ENCODE measurements at regions not wholly inside any gene's neighbourhood (a gene's known extent, or its start where the extent isn't known, plus 50 kb on each side); places are given as distances from the start of the nearest gene placed in this dataset.

GRCh38 chr17:77462090-77462489 lies 321.3 kb downstream of the SEC14L1 start:
- Histone ChIP-seq H3K27ac (ENCODE audit: low read depth in 1 of 2, low read length in 2 of 2) (peak overlapping the region; percentile 83 to 90), H3K4me3 (ENCODE audit: low read length) (peak overlapping the region; percentile 94), H3K27me3 (ENCODE audit: control insufficient read depth in 1 of 2, insufficient read depth in 2 of 2, low read length in 2 of 2) (no peaks in the 10 kb centered on the region), H3K4me1 (ENCODE audit: insufficient read depth, low read length) (peaks cover 100% of the 10 kb centered on the region), H3K36me3 (ENCODE audit: insufficient read depth, low read length) (peaks cover 14% of the 10 kb centered on the region), H3K9me3 (ENCODE audit: control insufficient read depth in 1 of 2, insufficient read depth in 1 of 2, low read length in 2 of 2) (no peaks in the 10 kb centered on the region)
- intact Hi-C loops (cut with DNase I, micrococcal nuclease): no loop called here
- ChIA-PET CTCF (interaction anchor here (1.2 to 2.0 kb wide), 2 partner anchors 21 kb away, joined by 3 to 7 read pairs; no protein-coding TSS in a partner anchor), POLR2A (interaction anchor here (0.6 to 11.9 kb wide), 6 partner anchors 12 to 496 kb away, joined by 3 to 681 read pairs (median 19); partner anchors contain the start of gene TNRC6C)
- Mint-ChIP-seq H3K4me1 (ENCODE audit: low read depth) (peaks cover 87% of the 10 kb centered on the region), H3K27me3 (no peaks in the 10 kb centered on the region), H3K36me3 (ENCODE audit: low read depth) (peaks cover 64% of the 10 kb centered on the region), H3K4me3 (peak overlapping the region; percentile 84), H3K9me3 (no peaks in the 10 kb centered on the region), H3K27ac (peak overlapping the region; percentile 93)
- DNase-seq: peak in 4 of 14 experiments; percentile 40 to 77 (median 68)
- TF ChIP-seq, protein P1, sequence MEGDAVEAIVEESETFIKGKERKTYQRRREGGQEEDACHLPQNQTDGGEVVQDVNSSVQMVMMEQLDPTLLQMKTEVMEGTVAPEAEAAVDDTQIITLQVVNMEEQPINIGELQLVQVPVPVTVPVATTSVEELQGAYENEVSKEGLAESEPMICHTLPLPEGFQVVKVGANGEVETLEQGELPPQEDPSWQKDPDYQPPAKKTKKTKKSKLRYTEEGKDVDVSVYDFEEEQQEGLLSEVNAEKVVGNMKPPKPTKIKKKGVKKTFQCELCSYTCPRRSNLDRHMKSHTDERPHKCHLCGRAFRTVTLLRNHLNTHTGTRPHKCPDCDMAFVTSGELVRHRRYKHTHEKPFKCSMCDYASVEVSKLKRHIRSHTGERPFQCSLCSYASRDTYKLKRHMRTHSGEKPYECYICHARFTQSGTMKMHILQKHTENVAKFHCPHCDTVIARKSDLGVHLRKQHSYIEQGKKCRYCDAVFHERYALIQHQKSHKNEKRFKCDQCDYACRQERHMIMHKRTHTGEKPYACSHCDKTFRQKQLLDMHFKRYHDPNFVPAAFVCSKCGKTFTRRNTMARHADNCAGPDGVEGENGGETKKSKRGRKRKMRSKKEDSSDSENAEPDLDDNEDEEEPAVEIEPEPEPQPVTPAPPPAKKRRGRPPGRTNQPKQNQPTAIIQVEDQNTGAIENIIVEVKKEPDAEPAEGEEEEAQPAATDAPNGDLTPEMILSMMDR (IDR thresholded peaks at IDR 0.05): no peak
- ATAC-seq (ENCODE audit: poor library complexity): no peak

DNA sequence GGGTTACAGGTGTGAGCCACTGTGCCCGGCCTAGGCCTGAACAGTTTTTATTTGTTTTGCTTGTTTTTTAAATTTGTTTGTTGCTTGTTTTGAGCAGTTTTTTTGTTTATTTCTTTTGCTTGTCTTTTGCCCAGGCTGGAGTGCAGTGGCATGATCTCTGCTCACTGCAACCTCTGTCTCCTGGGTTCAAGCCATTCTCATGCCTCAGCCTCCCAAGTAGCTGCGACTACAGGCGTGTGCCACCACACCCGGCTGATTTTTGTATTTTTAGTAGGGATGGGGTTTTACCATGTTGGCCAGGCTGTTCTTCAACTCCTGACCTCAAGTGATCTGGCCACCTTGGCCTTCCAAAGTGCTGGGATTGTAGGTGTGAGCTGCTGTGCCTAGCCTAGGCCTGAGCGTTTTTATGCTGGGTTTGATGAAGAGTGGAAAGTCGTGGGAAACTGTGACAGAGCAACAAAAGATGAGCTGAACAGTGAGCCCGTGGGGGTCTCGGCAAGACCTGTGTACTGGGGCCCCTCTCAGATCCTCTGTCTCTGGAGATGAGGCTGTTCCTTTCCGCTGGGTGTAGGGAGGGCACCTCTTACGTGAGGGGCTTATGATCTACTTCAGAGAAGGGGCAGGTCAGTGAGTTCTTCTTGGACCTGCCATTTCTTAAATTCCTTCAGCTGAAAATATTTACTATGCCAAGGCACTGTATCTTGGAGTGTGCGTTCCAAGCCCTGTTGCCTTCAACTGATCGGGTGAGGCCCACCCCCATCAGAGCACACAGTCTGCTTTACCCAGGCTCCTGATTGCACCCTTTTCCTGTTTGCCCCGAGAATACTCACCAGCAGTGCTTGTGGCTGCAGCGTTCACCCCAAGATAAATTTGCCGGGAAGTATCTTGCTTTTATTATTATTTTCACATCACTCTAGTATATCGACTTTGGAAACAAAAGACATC lies 322.1 kb downstream of the SEC14L1 start:
- peak overlapping the region; percentile 83 to 90 for H3K27ac ChIP-seq (ENCODE audit: low read depth in 1 of 2, low read length in 2 of 2)
- CTCF ChIA-PET: interaction anchor here (1.2 to 2.8 kb wide), 6 partner anchors 15 to 131 kb away, joined by 3 to 10 read pairs (median 4); no protein-coding TSS in a partner anchor
- TF ChIP-seq, protein P1 (IDR thresholded peaks at IDR 0.05): no peak
- peaks cover 20% of the 10 kb centered on the region for H3K36me3 ChIP-seq (ENCODE audit: insufficient read depth, low read length)
- intact Hi-C loops (cut with DNase I, micrococcal nuclease): no loop called here
- H3K4me1 ChIP-seq (ENCODE audit: insufficient read depth, low read length): peaks cover 100% of the 10 kb centered on the region
- Mint-ChIP-seq H3K27ac (peak overlapping the region; percentile 93), H3K27me3 (no peaks in the 10 kb centered on the region), H3K4me1 (ENCODE audit: low read depth) (peaks cover 84% of the 10 kb centered on the region), H3K9me3 (no peaks in the 10 kb centered on the region), H3K36me3 (ENCODE audit: low read depth) (peaks cover 59% of the 10 kb centered on the region), H3K4me3 (peak overlapping the region; percentile 84)
- DNase-seq (no peak), ATAC-seq (ENCODE audit: poor library complexity) (no peak)
- POLR2A ChIA-PET: interaction anchor here (0.6 to 11.9 kb wide), 8 partner anchors 11 to 496 kb away, joined by 3 to 681 read pairs (median 6); partner anchors contain the start of gene TNRC6C
- no peaks in the 10 kb centered on the region for H3K9me3 ChIP-seq (ENCODE audit: control insufficient read depth in 1 of 2, insufficient read depth in 1 of 2, low read length in 2 of 2)
- no peaks in the 10 kb centered on the region for H3K27me3 ChIP-seq (ENCODE audit: control insufficient read depth in 1 of 2, insufficient read depth in 2 of 2, low read length in 2 of 2)
- peak overlapping the region; percentile 94 for H3K4me3 ChIP-seq (ENCODE audit: low read length)

GRCh38 chr17:77464988-77465357 lies 324.2 kb downstream of the SEC14L1 start:
- Histone ChIP-seq H3K9me3 (ENCODE audit: control insufficient read depth in 1 of 2, insufficient read depth in 1 of 2, low read length in 2 of 2) (no peaks in the 10 kb centered on the region), H3K4me1 (ENCODE audit: insufficient read depth, low read length) (peaks cover 100% of the 10 kb centered on the region), H3K27ac (ENCODE audit: low read depth in 1 of 2, low read length in 2 of 2) (peak overlapping the region; percentile 58 to 74), H3K27me3 (ENCODE audit: control insufficient read depth in 1 of 2, insufficient read depth in 2 of 2, low read length in 2 of 2) (no peaks in the 10 kb centered on the region), H3K4me3 (ENCODE audit: low read length) (peak overlapping the region; percentile 39), H3K36me3 (ENCODE audit: insufficient read depth, low read length) (peaks cover 39% of the 10 kb centered on the region)
- CTCF ChIA-PET: interaction anchor here (1.2 to 2.8 kb wide), 2 partner anchors 35 to 65 kb away, joined by 3 to 10 read pairs; no protein-coding TSS in a partner anchor
- TF ChIP-seq, protein P1 (IDR thresholded peaks at IDR 0.05): no peak
- peak overlapping the region; percentile 96 for H3K27ac Mint-ChIP-seq
- H3K36me3 Mint-ChIP-seq (ENCODE audit: low read depth): peaks cover 65% of the 10 kb centered on the region
- peaks cover 84% of the 10 kb centered on the region for H3K4me1 Mint-ChIP-seq (ENCODE audit: low read depth)
- POLR2A ChIA-PET: interaction anchor here (0.6 to 11.9 kb wide), 15 partner anchors 8 to 665 kb away, joined by 3 to 681 read pairs (median 5); partner anchors contain the start of gene TMC8
- DNase-seq (no peak), ATAC-seq (ENCODE audit: poor library complexity) (no peak)
- H3K27me3 Mint-ChIP-seq: no peaks in the 10 kb centered on the region
- intact Hi-C loops (cut with DNase I, micrococcal nuclease): loop anchor here in 1 of 2 experiments (1.0 kb wide), 1 partner anchor 8 kb away; no protein-coding TSS in a partner anchor
- H3K4me3 Mint-ChIP-seq: peak overlapping the region; percentile 85
- H3K9me3 Mint-ChIP-seq: no peaks in the 10 kb centered on the region
